ENCODE measurements at regions not wholly inside any gene's neighbourhood (a gene's known extent, or its start where the extent isn't known, plus 50 kb on each side); places are given as distances from the start of the nearest gene placed in this dataset.

GRCh38 chr15:87793725-87794124 lies 462.8 kb downstream of the NTRK3 start:
- TF ChIP-seq POLR2A (IDR thresholded peaks at IDR 0.05): no peak
- TF ChIP-seq, protein P1, sequence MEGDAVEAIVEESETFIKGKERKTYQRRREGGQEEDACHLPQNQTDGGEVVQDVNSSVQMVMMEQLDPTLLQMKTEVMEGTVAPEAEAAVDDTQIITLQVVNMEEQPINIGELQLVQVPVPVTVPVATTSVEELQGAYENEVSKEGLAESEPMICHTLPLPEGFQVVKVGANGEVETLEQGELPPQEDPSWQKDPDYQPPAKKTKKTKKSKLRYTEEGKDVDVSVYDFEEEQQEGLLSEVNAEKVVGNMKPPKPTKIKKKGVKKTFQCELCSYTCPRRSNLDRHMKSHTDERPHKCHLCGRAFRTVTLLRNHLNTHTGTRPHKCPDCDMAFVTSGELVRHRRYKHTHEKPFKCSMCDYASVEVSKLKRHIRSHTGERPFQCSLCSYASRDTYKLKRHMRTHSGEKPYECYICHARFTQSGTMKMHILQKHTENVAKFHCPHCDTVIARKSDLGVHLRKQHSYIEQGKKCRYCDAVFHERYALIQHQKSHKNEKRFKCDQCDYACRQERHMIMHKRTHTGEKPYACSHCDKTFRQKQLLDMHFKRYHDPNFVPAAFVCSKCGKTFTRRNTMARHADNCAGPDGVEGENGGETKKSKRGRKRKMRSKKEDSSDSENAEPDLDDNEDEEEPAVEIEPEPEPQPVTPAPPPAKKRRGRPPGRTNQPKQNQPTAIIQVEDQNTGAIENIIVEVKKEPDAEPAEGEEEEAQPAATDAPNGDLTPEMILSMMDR (IDR thresholded peaks at IDR 0.05): no peak

Measured in body of pancreas (tissue), 4 donors.